Vagina (tissue), 2 donors: ENCODE measurements at regions not wholly inside any gene's neighbourhood (a gene's known extent, or its start where the extent isn't known, plus 50 kb on each side); places are given as distances from the start of the nearest gene placed in this dataset.

Experiments
- CTCF ChIP-seq, 3 experiments: fragments of 450-650 bp in 2 of 3; fragments of 200-600 bp in 1 of 3; sonication (generic) in 1 of 3; IDR thresholded peaks; one replicate each; pipeline ENCODE4 v1.5.1; 2017 to 2019; ENCODE audit warnings: antibody characterized with exemption in 3 of 3, mild to moderate bottlenecking in 2 of 3, moderate library complexity in 2 of 3
- POLR2A ChIP-seq, 2 donors: fragments of 450-650 bp; IDR thresholded peaks; one replicate each; pipeline ENCODE4 v1.6.1; 2017; ENCODE audit warnings: antibody characterized with exemption in 2 of 2, mild to moderate bottlenecking in 2 of 2, moderate library complexity in 2 of 2
- POLR2AphosphoS5 ChIP-seq, 2 donors: sonication (generic); formaldehyde crosslinking; IDR thresholded peaks; one replicate each; pipeline ENCODE4 v1.9.0; 2017; ENCODE audit warnings: antibody characterized with exemption in 2 of 2, mild to moderate bottlenecking in 2 of 2, low read depth in 1 of 2; ENCODE audit not compliant: insufficient read depth in 1 of 2

- TF ChIP-seq CTCF (IDR thresholded peaks at IDR 0.05) = no peak
- TF ChIP-seq POLR2AphosphoS5 (IDR thresholded peaks at IDR 0.05; ENCODE audit: insufficient read depth in 1 of 2, low read depth in 1 of 2) = no peak
- no peak for TF ChIP-seq POLR2A (IDR thresholded peaks at IDR 0.05)
Observed at GRCh38 chr3:163957072-163957471, 1121.2 kb downstream of the SI start.
